OCI-LY1 (cell line): ENCODE measurements at regions not wholly inside any gene's neighbourhood (a gene's known extent, or its start where the extent isn't known, plus 50 kb on each side); places are given as distances from the start of the nearest gene placed in this dataset.

Experiments
- EZH2 ChIP-seq: fragments of 200-600 bp; sonication (generic), shearing (Covaris generic); IDR thresholded peaks from 2 replicates; pipeline ENCODE4 v1.8.0; 2017; ENCODE audit warnings: borderline replicate concordance, mixed run types, mild to moderate bottlenecking, antibody characterized with exemption, low read length, moderate library complexity, mixed read lengths
- TF ChIP-seq, protein P1 (sequence below): fragments of 200-600 bp; sonication (generic), shearing (Covaris generic); IDR thresholded peaks from 2 replicates; pipeline ENCODE4 v1.5.1; 2017; ENCODE audit warnings: mild to moderate bottlenecking, antibody characterized with exemption, low read length, moderate library complexity, mixed read lengths

DNA sequence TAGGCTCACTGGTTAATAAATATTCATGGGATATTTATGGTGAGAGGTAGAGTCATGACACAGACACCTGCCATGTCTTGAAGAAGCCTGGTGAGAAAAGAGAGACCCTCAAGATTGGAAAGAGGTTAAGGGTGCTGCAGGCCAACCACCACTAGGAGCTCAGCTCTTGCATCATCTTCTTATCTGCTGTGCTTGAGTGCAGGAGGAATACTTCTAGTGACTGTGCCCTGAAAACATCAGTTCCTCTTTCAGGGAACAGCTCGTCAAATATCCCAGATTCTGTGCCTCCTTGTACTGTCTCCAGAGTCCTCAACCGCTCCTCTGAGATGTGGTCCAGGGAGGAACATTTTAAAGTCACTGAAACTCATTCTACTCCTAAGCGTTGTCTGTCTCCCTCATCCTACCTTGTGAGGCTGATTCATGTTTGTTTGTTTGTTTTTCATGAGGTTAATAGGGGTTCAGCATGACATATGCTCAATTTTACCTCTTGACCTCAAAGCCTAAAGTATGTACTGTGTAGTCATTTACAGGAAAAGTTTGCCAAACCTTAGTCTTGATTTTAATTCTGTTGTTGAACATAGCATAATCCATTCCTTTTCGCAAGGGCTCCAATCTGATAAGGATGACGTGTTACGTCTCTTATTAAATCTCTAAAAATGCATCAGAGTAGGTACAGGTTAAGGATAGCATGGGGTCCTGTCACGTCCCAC, 293.1 kb downstream of the C7orf25 start:
- TF ChIP-seq, protein P1, sequence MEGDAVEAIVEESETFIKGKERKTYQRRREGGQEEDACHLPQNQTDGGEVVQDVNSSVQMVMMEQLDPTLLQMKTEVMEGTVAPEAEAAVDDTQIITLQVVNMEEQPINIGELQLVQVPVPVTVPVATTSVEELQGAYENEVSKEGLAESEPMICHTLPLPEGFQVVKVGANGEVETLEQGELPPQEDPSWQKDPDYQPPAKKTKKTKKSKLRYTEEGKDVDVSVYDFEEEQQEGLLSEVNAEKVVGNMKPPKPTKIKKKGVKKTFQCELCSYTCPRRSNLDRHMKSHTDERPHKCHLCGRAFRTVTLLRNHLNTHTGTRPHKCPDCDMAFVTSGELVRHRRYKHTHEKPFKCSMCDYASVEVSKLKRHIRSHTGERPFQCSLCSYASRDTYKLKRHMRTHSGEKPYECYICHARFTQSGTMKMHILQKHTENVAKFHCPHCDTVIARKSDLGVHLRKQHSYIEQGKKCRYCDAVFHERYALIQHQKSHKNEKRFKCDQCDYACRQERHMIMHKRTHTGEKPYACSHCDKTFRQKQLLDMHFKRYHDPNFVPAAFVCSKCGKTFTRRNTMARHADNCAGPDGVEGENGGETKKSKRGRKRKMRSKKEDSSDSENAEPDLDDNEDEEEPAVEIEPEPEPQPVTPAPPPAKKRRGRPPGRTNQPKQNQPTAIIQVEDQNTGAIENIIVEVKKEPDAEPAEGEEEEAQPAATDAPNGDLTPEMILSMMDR: no peak
- no peak for TF ChIP-seq EZH2
